ENCODE measurements at regions not wholly inside any gene's neighbourhood (a gene's known extent, or its start where the extent isn't known, plus 50 kb on each side); places are given as distances from the start of the nearest gene placed in this dataset.

DNA sequence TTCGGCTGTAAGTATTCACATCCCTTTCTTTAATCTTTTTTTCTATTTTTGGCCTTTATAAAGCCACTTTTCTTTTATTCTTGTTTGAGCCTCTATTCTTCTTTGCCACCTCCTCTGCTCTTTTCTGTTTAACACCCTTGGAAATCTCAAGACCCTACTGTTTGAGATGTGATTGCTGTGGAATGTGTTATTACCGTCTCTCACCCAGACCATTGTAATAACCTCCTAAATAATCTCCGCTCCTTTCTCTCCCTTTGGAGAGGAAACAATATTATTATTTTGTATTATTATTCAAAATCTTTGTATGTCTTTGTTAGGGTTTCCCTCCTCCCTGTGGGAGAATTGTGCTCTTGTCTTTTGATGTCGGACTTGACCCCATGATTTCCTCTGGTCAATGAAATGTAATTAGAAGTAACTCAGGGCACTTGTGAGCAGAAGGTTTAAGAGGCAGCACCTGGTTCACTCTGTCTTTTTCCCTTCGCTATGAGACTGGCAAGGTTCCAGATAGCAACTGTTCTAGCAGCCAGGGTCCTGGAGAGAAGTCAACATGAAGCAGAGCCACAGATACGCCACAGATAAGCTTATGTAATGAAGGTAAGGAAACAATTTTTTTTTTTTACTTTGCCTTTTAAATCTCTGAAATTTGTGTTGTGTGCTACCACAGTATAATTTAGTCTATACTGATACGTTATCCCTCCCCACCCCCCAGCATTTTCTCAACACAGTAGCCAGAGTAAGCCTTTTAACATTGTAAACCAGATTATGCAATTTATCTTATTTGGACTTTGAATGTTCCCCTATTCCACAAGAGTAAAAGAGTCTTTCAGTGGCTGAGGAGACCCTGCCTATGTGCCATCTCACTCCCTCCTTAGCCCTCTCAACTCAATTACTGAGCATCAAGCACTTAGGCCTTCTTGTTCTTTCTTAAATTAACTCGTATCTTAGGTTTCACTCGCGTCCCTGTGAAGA is 601.2 kb upstream of the ZNF804A start:
- TF ChIP-seq, protein P1, sequence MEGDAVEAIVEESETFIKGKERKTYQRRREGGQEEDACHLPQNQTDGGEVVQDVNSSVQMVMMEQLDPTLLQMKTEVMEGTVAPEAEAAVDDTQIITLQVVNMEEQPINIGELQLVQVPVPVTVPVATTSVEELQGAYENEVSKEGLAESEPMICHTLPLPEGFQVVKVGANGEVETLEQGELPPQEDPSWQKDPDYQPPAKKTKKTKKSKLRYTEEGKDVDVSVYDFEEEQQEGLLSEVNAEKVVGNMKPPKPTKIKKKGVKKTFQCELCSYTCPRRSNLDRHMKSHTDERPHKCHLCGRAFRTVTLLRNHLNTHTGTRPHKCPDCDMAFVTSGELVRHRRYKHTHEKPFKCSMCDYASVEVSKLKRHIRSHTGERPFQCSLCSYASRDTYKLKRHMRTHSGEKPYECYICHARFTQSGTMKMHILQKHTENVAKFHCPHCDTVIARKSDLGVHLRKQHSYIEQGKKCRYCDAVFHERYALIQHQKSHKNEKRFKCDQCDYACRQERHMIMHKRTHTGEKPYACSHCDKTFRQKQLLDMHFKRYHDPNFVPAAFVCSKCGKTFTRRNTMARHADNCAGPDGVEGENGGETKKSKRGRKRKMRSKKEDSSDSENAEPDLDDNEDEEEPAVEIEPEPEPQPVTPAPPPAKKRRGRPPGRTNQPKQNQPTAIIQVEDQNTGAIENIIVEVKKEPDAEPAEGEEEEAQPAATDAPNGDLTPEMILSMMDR (conservative IDR thresholded peaks at IDR 0.05; ENCODE audit: low read depth in 2 of 2) = no peak
- TF ChIP-seq EZH2 (IDR thresholded peaks at IDR 0.05; ENCODE audit: low read depth, unreplicated experiment) (no peak), POLR2AphosphoS5 (IDR thresholded peaks at IDR 0.05; ENCODE audit: low read depth) (no peak), EZH2phosphoT487 (IDR thresholded peaks at IDR 0.05; ENCODE audit: unreplicated experiment) (no peak)
- TF ChIP-seq, protein P2, sequence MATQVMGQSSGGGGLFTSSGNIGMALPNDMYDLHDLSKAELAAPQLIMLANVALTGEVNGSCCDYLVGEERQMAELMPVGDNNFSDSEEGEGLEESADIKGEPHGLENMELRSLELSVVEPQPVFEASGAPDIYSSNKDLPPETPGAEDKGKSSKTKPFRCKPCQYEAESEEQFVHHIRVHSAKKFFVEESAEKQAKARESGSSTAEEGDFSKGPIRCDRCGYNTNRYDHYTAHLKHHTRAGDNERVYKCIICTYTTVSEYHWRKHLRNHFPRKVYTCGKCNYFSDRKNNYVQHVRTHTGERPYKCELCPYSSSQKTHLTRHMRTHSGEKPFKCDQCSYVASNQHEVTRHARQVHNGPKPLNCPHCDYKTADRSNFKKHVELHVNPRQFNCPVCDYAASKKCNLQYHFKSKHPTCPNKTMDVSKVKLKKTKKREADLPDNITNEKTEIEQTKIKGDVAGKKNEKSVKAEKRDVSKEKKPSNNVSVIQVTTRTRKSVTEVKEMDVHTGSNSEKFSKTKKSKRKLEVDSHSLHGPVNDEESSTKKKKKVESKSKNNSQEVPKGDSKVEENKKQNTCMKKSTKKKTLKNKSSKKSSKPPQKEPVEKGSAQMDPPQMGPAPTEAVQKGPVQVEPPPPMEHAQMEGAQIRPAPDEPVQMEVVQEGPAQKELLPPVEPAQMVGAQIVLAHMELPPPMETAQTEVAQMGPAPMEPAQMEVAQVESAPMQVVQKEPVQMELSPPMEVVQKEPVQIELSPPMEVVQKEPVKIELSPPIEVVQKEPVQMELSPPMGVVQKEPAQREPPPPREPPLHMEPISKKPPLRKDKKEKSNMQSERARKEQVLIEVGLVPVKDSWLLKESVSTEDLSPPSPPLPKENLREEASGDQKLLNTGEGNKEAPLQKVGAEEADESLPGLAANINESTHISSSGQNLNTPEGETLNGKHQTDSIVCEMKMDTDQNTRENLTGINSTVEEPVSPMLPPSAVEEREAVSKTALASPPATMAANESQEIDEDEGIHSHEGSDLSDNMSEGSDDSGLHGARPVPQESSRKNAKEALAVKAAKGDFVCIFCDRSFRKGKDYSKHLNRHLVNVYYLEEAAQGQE (IDR thresholded peaks at IDR 0.05; ENCODE audit: unreplicated experiment) = no peak

Data from GM23338 (cell line).